Mesenchymal stem cell (in vitro differentiated cells and primary cell): ENCODE measurements at regions not wholly inside any gene's neighbourhood (a gene's known extent, or its start where the extent isn't known, plus 50 kb on each side); places are given as distances from the start of the nearest gene placed in this dataset.

Experiments
- DNase-seq: peaks from one replicate; pipeline ENCODE4 v3.0.0-alpha.2; 2013
- H2AFZ ChIP-seq: one replicate; pipeline ENCODE4 v1.6.1; 2013; ENCODE audit warnings: low read depth, mild to moderate bottlenecking, control low read depth, inconsistent platforms, low read length, moderate library complexity
- H2AK5ac ChIP-seq: 2 replicates; pipeline ENCODE4 v1.6.1; 2013; ENCODE audit warnings: low read length, moderate library complexity, mild to moderate bottlenecking, inconsistent platforms; ENCODE audit not compliant: severe bottlenecking
- H2BK120ac ChIP-seq: one replicate; pipeline ENCODE4 v1.6.1; 2013; ENCODE audit warnings: low read depth, mild to moderate bottlenecking, inconsistent platforms, low read length, moderate library complexity
- H2BK12ac ChIP-seq, 2 experiments: one replicate each; pipeline ENCODE4 v1.6.1; 2013; ENCODE audit warnings: inconsistent platforms in 2 of 2, low read length in 2 of 2, mild to moderate bottlenecking in 2 of 2, moderate library complexity in 2 of 2, control low read depth in 1 of 2
- H2BK15ac ChIP-seq: one replicate; pipeline ENCODE4 v1.6.1; 2013; ENCODE audit warnings: mild to moderate bottlenecking, low read depth, inconsistent platforms; ENCODE audit not compliant: poor library complexity, severe bottlenecking
- H2BK5ac ChIP-seq: 2 replicates; pipeline ENCODE4 v1.6.1; 2013; ENCODE audit warnings: low read depth, mild to moderate bottlenecking, low read length, control low read depth, inconsistent platforms; ENCODE audit not compliant: poor library complexity, severe bottlenecking
- H3K14ac ChIP-seq, 2 experiments: one replicate each; pipeline ENCODE4 v1.6.1; 2013; ENCODE audit warnings: inconsistent platforms in 2 of 2, low read length in 2 of 2, control low read depth in 1 of 2, mild to moderate bottlenecking in 1 of 2, moderate library complexity in 1 of 2
- H3K18ac ChIP-seq, 2 experiments: one replicate each; pipeline ENCODE4 v1.6.1; 2013; ENCODE audit warnings: inconsistent platforms in 2 of 2, low read length in 2 of 2, control low read depth in 1 of 2, low read depth in 1 of 2, mild to moderate bottlenecking in 1 of 2
- H3K23ac ChIP-seq, 2 experiments: one replicate each; pipeline ENCODE4 v1.6.1; 2013; ENCODE audit warnings: inconsistent platforms in 2 of 2, low read length in 2 of 2, mild to moderate bottlenecking in 2 of 2, moderate library complexity in 2 of 2, control low read depth in 1 of 2
- H3K27ac ChIP-seq: 2 replicates; pipeline ENCODE4 v1.5.1; 2013; ENCODE audit warnings: mild to moderate bottlenecking, moderate library complexity, low read length, control low read depth, inconsistent platforms; ENCODE audit not compliant: poor library complexity, severe bottlenecking
- H3K27me3 ChIP-seq, 2 experiments: 2 replicates each; pipeline versions ENCODE4 v1.6.1 to v1.7.0; 2013; ENCODE audit warnings: low read length in 2 of 2, mild to moderate bottlenecking in 2 of 2, moderate library complexity in 2 of 2, control low read depth in 1 of 2, inconsistent platforms in 1 of 2; ENCODE audit not compliant: control insufficient read depth in 1 of 2, insufficient read depth in 1 of 2
- H3K36me3 ChIP-seq, 2 experiments: 2 replicates each; pipeline versions ENCODE4 v1.6.1 to v1.7.0; 2013; ENCODE audit warnings: low read length in 2 of 2, control low read depth in 1 of 2, inconsistent platforms in 1 of 2, low read depth in 1 of 2, mild to moderate bottlenecking in 1 of 2; ENCODE audit not compliant: insufficient read depth in 2 of 2, control insufficient read depth in 1 of 2
- H3K4ac ChIP-seq, 2 experiments: one replicate each; pipeline ENCODE4 v1.6.1; 2013; ENCODE audit warnings: inconsistent platforms in 2 of 2, low read length in 2 of 2, mild to moderate bottlenecking in 2 of 2, moderate library complexity in 2 of 2, control low read depth in 1 of 2, low read depth in 1 of 2
- H3K4me1 ChIP-seq: 2 replicates; pipeline ENCODE4 v1.6.1; 2013; ENCODE audit warnings: low read depth, low read length, control low read depth; ENCODE audit not compliant: control insufficient read depth, insufficient read depth
- H3K4me2 ChIP-seq: 2 replicates; pipeline ENCODE4 v1.6.1; 2013; ENCODE audit warnings: low read length, mild to moderate bottlenecking, inconsistent platforms; ENCODE audit not compliant: poor library complexity, severe bottlenecking
- H3K4me3 ChIP-seq, 2 experiments: 2 replicates each; pipeline versions ENCODE4 v1.5.1 to v1.7.0; 2013; ENCODE audit warnings: low read length in 2 of 2, mild to moderate bottlenecking in 2 of 2, control low read depth in 1 of 2, low read depth in 1 of 2; ENCODE audit not compliant: insufficient read depth in 1 of 2
- H3K79me1 ChIP-seq: replicated peaks from 2 replicates; pipeline ENCODE4 v1.6.1; 2013; ENCODE audit warnings: mild to moderate bottlenecking, control low read depth, low read length, inconsistent platforms; ENCODE audit not compliant: poor library complexity, severe bottlenecking
- H3K9ac ChIP-seq: 2 replicates; pipeline ENCODE4 v1.7.0; 2013; ENCODE audit warnings: mild to moderate bottlenecking, low read length, moderate library complexity
- H3K9me3 ChIP-seq: 2 replicates; pipeline ENCODE4 v1.7.0; 2013; ENCODE audit warnings: mild to moderate bottlenecking, low read length; ENCODE audit not compliant: control insufficient read depth
- H4K8ac ChIP-seq: one replicate; pipeline ENCODE4 v1.6.1; 2013; ENCODE audit warnings: inconsistent platforms, mild to moderate bottlenecking, low read length, moderate library complexity
- H4K91ac ChIP-seq: one replicate; pipeline ENCODE4 v1.6.1; 2013; ENCODE audit warnings: mild to moderate bottlenecking, low read length, inconsistent platforms
- WGBS: methylation state at CpG from one replicate; pipeline ENCODE4 v1.1.7; 2013; ENCODE audit warnings: mixed read lengths; 5-methylcytosine and 5-hydroxymethylcytosine counted together

DNA sequence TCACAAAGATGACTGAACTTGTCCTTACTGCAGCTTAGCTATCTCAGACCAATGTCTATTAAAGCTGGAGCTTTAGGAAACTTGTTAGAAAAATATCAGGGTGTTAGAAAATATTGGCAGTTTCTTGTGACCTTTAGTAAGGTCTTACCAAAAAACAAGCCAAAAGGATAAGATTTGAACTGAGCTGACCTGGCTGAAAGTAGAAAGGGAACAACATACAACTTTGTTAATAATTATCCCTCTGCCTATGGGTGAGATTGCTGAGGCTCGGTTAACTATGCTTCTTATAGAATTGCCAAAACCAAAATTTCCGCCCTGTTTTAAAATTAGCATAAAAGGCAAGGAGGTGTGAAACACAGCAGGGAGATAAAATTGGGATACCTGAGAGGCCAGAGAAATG, 73.8 kb downstream of the DHRS2 start:
- H3K27ac ChIP-seq, result no peak overlapping the region
- WGBS, result no CpG with 5 or more reads among the region's 2 CpGs

DNA sequence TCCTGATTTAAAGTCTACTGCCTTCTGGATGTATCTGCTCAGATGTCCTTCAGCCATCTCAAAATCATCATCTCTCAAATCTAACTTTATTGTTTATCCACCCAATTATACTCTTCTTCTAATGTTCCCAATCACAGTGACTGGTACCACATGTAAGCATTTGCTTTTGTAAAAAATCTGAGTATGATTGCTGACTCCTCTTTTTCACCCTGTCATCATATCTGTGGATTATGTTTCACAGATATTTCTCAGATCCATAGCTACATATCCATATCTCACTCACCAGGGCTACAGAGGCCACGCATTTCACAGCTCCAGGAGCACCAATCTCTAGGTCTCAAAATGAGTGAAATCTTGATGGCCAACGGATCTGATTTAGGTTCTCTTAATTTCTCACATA, 76.1 kb downstream of the DHRS2 start:
- no peak for DNase-seq
- Histone ChIP-seq H2AFZ (no peak overlapping the region), H3K23ac (no peak overlapping the region), H2BK5ac (no peak overlapping the region), H3K27ac (no peak overlapping the region), H2AK5ac (no peak overlapping the region), H2BK120ac (no peak overlapping the region), H3K4ac (no peak overlapping the region), H4K8ac (no peak overlapping the region), H3K9me3 (peaks cover 8% of the 10 kb centered on the region), H2BK12ac (no peak overlapping the region), H3K18ac (no peak overlapping the region), H3K36me3 (no peaks in the 10 kb centered on the region), H3K79me1 (no peaks in the 10 kb centered on the region), H3K4me3 (no peak overlapping the region), H3K4me2 (no peak overlapping the region), H3K9ac (no peak overlapping the region), H2BK15ac (no peak overlapping the region), H3K27me3 (peaks cover 0 to 5% of the 10 kb centered on the region in 2 experiments), H4K91ac (no peak overlapping the region), H3K4me1 (no peaks in the 10 kb centered on the region), H3K14ac (no peak overlapping the region)
- WGBS, result 39% methylated on average over 2 of the region's 2 CpGs

More for the DNA sequence above, 73.8 kb downstream of the DHRS2 start:
- Histone ChIP-seq H3K79me1 (no peaks in the 10 kb centered on the region), H3K9me3 (peaks cover 8% of the 10 kb centered on the region), H4K91ac (no peak overlapping the region), H3K9ac (no peak overlapping the region), H4K8ac (no peak overlapping the region), H2AK5ac (no peak overlapping the region), H3K4me3 (no peak overlapping the region), H3K18ac (no peak overlapping the region), H2BK120ac (no peak overlapping the region), H3K27me3 (peaks cover 0 to 5% of the 10 kb centered on the region in 2 experiments), H3K4ac (no peak overlapping the region), H2BK5ac (no peak overlapping the region), H2AFZ (no peak overlapping the region), H3K4me2 (no peak overlapping the region), H2BK15ac (no peak overlapping the region), H3K14ac (no peak overlapping the region), H3K36me3 (no peaks in the 10 kb centered on the region), H3K23ac (no peak overlapping the region), H2BK12ac (no peak overlapping the region), H3K4me1 (no peaks in the 10 kb centered on the region)
- DNase-seq, result no peak

DNA sequence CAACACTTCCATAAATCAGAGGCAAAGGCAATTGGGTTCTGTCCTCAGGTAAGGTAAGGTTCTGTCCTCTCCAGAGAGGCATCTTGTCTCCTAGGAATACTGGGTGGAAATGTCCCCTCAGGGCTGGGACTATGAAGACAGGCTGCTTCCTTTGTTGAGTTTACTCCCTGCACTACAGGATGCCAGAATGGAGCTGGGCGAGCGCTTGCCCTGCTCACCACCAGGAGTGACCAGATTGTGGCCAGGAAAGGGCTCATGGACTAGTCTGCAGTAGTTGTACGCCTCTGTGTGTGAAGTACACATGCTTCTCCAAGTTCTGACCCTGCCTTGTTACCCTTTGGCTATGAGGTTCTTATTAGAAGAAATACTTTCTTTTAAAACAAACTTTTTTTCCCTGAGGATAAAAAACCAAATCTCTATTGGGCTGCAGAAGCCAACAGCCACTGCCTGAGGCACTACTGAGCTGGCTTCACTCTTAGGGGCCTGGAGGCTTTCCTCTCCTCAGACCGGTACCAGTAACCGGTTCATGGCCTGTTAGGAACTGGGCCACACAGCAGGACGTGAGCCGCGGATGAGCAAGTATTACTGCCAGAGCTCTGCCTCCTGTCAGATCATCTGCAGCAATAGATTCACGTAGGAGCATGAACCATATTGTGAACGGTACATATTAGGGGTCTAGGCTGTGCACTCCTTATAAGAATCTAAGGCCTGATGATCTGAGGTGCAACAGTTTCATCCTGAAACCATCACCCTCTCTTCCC, 83.2 kb downstream of the DHRS2 start:
- DNase-seq, result no peak
- H3K14ac ChIP-seq, result no peak overlapping the region
- no peak overlapping the region for H2BK120ac ChIP-seq
- 88% methylated on average over 9 of the region's 10 CpGs for WGBS
- H3K4ac ChIP-seq, result no peak overlapping the region
- no peak overlapping the region for H2AFZ ChIP-seq
- no peak overlapping the region for H4K8ac ChIP-seq
- H3K4me3 ChIP-seq, result no peak overlapping the region
- H3K27ac ChIP-seq, result no peak overlapping the region
- H3K27me3 ChIP-seq, result peaks cover 0 to 4% of the 10 kb centered on the region in 2 experiments
- no peaks in the 10 kb centered on the region for H3K36me3 ChIP-seq
- no peak overlapping the region for H4K91ac ChIP-seq
- H3K23ac ChIP-seq, result no peak overlapping the region
- H3K9me3 ChIP-seq, result no peaks in the 10 kb centered on the region
- H3K4me2 ChIP-seq, result no peak overlapping the region
- H3K79me1 ChIP-seq, result no peaks in the 10 kb centered on the region
- H2BK12ac ChIP-seq, result no peak overlapping the region
- H3K18ac ChIP-seq, result no peak overlapping the region
- H3K9ac ChIP-seq, result no peak overlapping the region
- H2BK5ac ChIP-seq, result no peak overlapping the region
- no peak overlapping the region for H2AK5ac ChIP-seq
- H2BK15ac ChIP-seq, result no peak overlapping the region
- H3K4me1 ChIP-seq, result no peaks in the 10 kb centered on the region

DNA sequence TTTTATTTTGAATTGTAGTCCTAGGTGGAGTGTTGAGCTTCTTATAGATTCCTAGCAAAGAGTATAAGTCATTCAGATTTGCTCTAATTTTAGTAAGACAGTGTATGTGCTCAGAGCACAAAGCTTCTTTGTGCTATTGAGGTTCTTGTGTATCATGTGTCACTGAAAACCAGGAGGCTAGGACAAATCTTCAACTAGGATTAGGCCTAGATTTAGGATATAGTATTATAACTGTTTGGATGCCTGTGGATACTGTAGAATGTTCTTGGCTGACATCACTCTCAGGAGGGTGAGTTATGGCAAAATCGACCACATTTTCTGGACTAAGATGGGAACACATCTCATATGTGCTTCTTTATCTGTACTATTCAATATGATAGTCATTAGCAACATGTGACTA, 86.5 kb downstream of the DHRS2 start:
- Histone ChIP-seq H2AFZ (no peak overlapping the region), H3K9ac (no peak overlapping the region), H2BK12ac (no peak overlapping the region), H3K23ac (no peak overlapping the region), H3K14ac (no peak overlapping the region), H3K36me3 (no peaks in the 10 kb centered on the region), H2BK5ac (no peak overlapping the region), H2BK15ac (no peak overlapping the region), H2BK120ac (no peak overlapping the region), H2AK5ac (no peak overlapping the region), H3K9me3 (no peaks in the 10 kb centered on the region), H3K27ac (no peak overlapping the region), H3K18ac (no peak overlapping the region), H3K4ac (no peak overlapping the region), H4K91ac (no peak overlapping the region), H3K27me3 (peaks cover 0 to 6% of the 10 kb centered on the region in 2 experiments), H3K79me1 (no peaks in the 10 kb centered on the region), H3K4me1 (no peaks in the 10 kb centered on the region), H4K8ac (no peak overlapping the region), H3K4me2 (no peak overlapping the region), H3K4me3 (no peak overlapping the region)
- DNase-seq, result no peak
- WGBS, result no CpG with 5 or more reads among the region's 1 CpG
